ENCODE measurements at regions not wholly inside any gene's neighbourhood (a gene's known extent, or its start where the extent isn't known, plus 50 kb on each side); places are given as distances from the start of the nearest gene placed in this dataset.

DNA sequence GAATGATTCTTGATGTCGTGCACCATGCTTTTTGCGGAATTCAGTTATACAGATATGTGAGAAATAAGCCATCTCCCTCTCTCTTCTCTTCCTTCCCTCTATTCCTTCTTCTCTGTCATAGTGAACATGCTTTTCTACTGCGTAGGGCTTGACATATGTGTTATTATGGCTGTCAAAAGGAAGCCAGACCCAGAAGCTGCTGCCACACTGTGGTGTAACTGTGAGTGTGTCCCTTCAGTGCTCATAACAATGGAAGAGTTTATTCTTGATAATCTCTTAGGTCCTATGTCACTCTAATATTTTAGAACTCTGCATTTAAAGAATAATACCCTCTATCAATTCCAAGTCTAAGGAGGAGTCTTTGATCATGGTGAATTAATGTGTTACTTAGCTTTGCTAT is 208.9 kb upstream of the TMTC4 start:
- DNase-seq = no peak
- Mint-ChIP-seq H3K4me1 (ENCODE audit: low read depth, unreplicated experiment) (no peaks in the 10 kb centered on the region), H3K4me3 (ENCODE audit: unreplicated experiment) (no peak overlapping the region), H3K27me3 (ENCODE audit: unreplicated experiment) (no peaks in the 10 kb centered on the region), H3K27ac (ENCODE audit: unreplicated experiment) (no peak overlapping the region), H3K36me3 (ENCODE audit: unreplicated experiment) (no peaks in the 10 kb centered on the region), H3K9me3 (ENCODE audit: unreplicated experiment) (no peaks in the 10 kb centered on the region)
- TF ChIP-seq, protein P1, sequence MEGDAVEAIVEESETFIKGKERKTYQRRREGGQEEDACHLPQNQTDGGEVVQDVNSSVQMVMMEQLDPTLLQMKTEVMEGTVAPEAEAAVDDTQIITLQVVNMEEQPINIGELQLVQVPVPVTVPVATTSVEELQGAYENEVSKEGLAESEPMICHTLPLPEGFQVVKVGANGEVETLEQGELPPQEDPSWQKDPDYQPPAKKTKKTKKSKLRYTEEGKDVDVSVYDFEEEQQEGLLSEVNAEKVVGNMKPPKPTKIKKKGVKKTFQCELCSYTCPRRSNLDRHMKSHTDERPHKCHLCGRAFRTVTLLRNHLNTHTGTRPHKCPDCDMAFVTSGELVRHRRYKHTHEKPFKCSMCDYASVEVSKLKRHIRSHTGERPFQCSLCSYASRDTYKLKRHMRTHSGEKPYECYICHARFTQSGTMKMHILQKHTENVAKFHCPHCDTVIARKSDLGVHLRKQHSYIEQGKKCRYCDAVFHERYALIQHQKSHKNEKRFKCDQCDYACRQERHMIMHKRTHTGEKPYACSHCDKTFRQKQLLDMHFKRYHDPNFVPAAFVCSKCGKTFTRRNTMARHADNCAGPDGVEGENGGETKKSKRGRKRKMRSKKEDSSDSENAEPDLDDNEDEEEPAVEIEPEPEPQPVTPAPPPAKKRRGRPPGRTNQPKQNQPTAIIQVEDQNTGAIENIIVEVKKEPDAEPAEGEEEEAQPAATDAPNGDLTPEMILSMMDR (IDR thresholded peaks at IDR 0.05; ENCODE audit: partially characterized antibody, unreplicated experiment) = no peak

DNA sequence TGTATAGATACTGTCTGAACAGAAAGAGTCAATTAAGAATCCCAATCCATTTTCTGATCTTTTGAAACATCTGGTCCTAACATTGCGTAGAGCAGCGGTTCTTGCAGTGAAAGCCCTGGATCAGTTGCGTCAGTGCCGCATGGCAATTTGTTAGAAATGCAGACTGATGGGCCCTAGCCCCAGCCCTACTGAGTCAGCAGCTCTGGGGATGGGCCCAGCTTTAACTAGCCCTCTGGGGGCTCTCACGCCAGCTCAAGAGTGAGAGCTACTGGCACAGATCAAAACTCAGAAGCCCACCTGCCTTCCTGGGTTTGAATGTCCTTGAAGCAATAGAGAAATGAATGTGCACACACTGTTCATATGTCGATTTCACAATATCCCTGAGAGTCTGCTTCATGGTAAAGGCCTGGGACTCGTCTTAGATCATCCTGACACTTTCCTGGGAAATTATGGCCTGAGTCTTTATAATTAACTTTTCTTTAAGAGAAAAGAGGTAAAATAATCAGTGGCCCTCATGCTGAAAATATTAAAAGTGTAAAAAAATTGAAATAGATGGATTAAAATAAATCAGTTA is 206.8 kb upstream of the TMTC4 start:
- Mint-ChIP-seq H3K36me3 (ENCODE audit: unreplicated experiment) (peaks cover under 1% of the 10 kb centered on the region), H3K27ac (ENCODE audit: unreplicated experiment) (no peak overlapping the region), H3K4me1 (ENCODE audit: low read depth, unreplicated experiment) (no peaks in the 10 kb centered on the region), H3K9me3 (ENCODE audit: unreplicated experiment) (no peaks in the 10 kb centered on the region), H3K27me3 (ENCODE audit: unreplicated experiment) (no peaks in the 10 kb centered on the region), H3K4me3 (ENCODE audit: unreplicated experiment) (no peak overlapping the region)
- TF ChIP-seq, protein P1 (IDR thresholded peaks at IDR 0.05; ENCODE audit: partially characterized antibody, unreplicated experiment) = no peak
- no peak for DNase-seq

DNA sequence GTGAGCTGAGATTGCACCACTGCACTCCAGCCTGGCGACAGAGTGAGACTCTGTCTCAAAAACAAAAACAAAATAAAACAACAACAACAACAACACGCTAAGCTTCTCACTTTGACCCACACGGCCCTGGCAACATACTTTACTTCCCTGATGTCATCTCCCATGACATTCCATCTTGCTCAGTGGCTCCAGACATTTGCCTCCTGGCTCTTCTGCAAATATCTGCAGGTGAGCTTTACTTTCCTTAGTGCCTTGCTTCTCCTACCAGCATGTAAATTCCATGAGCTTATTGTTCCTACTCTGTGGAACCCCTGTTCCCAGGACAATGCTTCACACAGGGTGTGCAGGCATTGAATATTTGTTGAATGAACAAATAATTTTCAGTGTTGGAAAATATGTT is 205.6 kb upstream of the TMTC4 start:
- TF ChIP-seq, protein P1 (IDR thresholded peaks at IDR 0.05; ENCODE audit: partially characterized antibody, unreplicated experiment) = no peak

DNA sequence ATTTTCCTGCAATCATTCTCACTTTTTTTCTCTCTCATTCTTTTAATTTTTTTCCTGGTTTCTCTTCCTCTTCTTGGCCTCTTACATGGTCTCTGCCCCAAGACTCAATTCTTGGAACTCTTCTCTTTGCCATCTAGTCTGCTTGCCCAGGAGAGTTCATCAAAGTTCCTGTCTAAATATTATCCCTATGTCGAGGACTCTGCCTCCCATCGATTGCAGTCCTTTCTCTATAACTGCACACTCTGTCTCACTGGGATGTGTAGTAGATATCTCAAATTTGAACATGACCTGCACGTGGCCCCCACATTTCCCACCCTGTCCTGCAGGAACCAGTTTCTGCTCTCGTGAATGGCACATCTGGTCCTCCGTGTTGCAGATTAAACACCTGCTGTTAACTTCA is 204.7 kb upstream of the TMTC4 start:
- DNase-seq = no peak
- no peak overlapping the region for H3K4me3 Mint-ChIP-seq (ENCODE audit: unreplicated experiment)
- TF ChIP-seq, protein P1 (IDR thresholded peaks at IDR 0.05; ENCODE audit: partially characterized antibody, unreplicated experiment) = no peak
- H3K27ac Mint-ChIP-seq (ENCODE audit: unreplicated experiment) = no peak overlapping the region
- peaks cover 5% of the 10 kb centered on the region for H3K36me3 Mint-ChIP-seq (ENCODE audit: unreplicated experiment)
- H3K27me3 Mint-ChIP-seq (ENCODE audit: unreplicated experiment) = no peaks in the 10 kb centered on the region
- H3K4me1 Mint-ChIP-seq (ENCODE audit: low read depth, unreplicated experiment) = no peaks in the 10 kb centered on the region
- H3K9me3 Mint-ChIP-seq (ENCODE audit: unreplicated experiment) = no peaks in the 10 kb centered on the region

More for the DNA sequence above, 205.6 kb upstream of the TMTC4 start:
- no peak overlapping the region for H3K27ac Mint-ChIP-seq (ENCODE audit: unreplicated experiment)
- DNase-seq = no peak
- no peaks in the 10 kb centered on the region for H3K4me1 Mint-ChIP-seq (ENCODE audit: low read depth, unreplicated experiment)
- H3K9me3 Mint-ChIP-seq (ENCODE audit: unreplicated experiment) = no peaks in the 10 kb centered on the region
- H3K36me3 Mint-ChIP-seq (ENCODE audit: unreplicated experiment) = peaks cover 5% of the 10 kb centered on the region
- no peaks in the 10 kb centered on the region for H3K27me3 Mint-ChIP-seq (ENCODE audit: unreplicated experiment)
- H3K4me3 Mint-ChIP-seq (ENCODE audit: unreplicated experiment) = no peak overlapping the region

DNA sequence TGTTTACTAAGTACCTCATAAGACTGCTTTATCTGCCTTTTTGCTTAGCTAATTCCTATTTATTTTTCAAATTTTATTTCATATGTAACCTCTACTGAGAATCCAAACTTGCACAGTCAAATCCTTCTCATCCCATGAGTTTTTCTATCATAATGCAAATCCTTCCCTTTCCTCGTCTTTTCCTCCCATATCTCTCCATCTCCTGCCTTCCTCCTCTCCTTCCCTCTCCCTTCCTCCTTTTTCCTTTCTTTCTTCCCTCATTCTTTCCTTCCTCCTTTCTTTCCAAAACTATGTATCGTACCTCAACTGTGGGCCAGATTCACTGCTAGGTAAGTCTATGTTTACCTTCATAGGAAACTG is 201.4 kb upstream of the TMTC4 start:
- H3K4me3 Mint-ChIP-seq (ENCODE audit: unreplicated experiment) = no peak overlapping the region
- peaks cover 5% of the 10 kb centered on the region for H3K36me3 Mint-ChIP-seq (ENCODE audit: unreplicated experiment)
- no peaks in the 10 kb centered on the region for H3K27me3 Mint-ChIP-seq (ENCODE audit: unreplicated experiment)
- no peak overlapping the region for H3K27ac Mint-ChIP-seq (ENCODE audit: unreplicated experiment)
- H3K9me3 Mint-ChIP-seq (ENCODE audit: unreplicated experiment) = no peaks in the 10 kb centered on the region
- TF ChIP-seq, protein P1 (IDR thresholded peaks at IDR 0.05; ENCODE audit: partially characterized antibody, unreplicated experiment) = no peak
- no peak for DNase-seq
- no peaks in the 10 kb centered on the region for H3K4me1 Mint-ChIP-seq (ENCODE audit: low read depth, unreplicated experiment)

Measured in glutamatergic neuron (in vitro differentiated cells).